HG02840 (cell line): ENCODE measurements at regions not wholly inside any gene's neighbourhood (a gene's known extent, or its start where the extent isn't known, plus 50 kb on each side); places are given as distances from the start of the nearest gene placed in this dataset.

Experiments
- ATAC-seq: cut with Tn5 transposase; IDR thresholded peaks from one replicate; pipeline ENCODE4 v1.9.1; 2021; ENCODE audit warnings: mild to moderate bottlenecking, moderate library complexity, moderate number of reproducible peaks; ENCODE audit not compliant: unreplicated experiment, low FRiP score

DNA sequence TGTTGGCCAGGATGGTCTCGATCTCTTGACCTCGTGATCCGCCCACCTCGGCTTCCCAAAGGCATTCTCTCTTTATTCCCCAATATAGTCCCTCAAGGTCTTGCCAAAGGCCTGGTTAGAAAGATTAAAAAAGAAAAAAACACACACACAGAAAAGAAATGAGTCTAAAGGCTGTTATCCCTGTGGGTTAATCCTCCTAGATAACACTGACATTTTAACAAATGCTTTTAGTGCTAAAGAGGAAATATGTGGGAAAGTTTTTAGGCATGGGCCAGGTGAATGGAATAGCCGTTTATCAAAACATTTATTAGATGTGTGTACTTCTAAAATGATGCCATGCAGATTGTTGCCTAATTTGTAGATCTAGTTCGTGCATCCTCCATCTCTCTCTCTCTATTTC is 261.6 kb upstream of the FN1 start:
- ATAC-seq = no peak

DNA sequence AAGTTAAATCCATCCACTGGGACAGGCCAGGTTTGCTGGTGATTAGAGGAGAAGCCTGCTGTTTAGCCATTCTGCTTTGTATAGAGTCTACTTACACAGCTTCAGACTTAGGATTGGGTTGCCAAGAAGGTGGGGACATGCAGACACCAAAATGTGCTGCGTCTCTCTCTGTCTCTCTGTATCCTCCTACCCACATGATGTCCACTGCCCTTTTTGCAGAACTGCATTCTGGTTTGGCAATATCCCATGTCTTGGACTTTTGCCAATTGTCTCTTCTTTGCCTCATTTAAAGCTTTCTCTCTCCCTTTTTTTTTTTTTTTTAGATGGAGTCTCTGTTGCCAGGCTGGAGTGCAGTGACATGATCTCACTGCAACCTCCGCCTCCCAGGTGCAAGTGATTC is 261.1 kb upstream of the FN1 start:
- no peak for ATAC-seq

GRCh38 chr2:215695861-215696260 is 260.0 kb upstream of the FN1 start:
- no peak for ATAC-seq

- no peak for ATAC-seq
Observed at GRCh38 chr2:215693999-215694580, 258.2 kb upstream of the FN1 start.

- no peak for ATAC-seq
Observed at GRCh38 chr2:215693193-215693998, 257.5 kb upstream of the FN1 start.

DNA sequence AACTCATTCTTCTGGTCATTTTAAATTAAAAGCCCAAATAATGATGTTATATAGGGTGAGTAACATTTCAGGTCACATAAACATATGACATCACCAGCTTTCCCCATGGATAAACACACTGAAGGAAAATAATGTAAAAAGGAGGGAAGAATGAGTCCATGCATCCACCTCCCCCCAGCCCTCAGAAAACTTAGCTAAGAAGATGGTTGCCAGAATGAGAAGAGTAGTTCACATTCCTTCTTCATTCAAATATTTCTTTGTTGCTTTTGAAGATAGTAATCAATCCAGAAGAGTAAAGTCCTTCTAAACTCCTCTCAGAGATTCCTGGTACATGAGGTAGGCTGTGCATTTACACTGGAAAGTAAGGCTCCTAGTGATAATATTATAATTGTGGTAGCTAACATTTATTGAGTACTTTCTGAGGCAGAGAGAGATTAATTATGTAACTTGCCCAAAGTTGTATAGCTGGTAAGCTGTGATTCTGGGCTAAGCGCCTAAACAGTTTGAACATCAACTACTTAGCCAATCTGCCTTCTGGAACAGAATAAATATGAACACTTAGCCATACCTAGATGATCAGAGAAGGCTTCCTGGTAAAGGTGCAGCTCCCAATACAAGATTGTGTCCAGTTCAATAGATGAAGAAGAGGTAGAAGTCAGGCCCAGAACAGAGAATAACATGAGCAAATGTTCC is 256.7 kb upstream of the FN1 start:
- ATAC-seq = no peak

DNA sequence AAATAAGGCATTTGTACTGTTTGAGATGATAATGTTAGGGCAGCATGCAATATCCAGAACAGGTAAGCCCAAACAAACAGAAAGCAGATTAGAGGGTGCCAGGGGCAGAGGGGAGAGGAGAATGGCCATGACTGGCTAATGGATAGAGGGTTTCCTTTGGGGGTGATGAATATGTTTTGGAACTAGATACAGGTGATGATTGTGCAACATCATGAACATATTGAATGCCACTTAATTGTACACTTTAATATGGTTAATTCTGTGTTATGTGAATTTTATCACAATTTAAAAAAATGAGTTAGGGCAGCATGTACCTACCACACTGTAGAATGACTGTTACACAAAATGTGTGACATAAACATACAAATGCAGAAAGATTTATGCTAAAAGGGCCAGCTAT is 255.5 kb upstream of the FN1 start:
- no peak for ATAC-seq

GRCh38 chr2:215687149-215688031 is 251.5 kb upstream of the FN1 start:
- no peak for ATAC-seq

DNA sequence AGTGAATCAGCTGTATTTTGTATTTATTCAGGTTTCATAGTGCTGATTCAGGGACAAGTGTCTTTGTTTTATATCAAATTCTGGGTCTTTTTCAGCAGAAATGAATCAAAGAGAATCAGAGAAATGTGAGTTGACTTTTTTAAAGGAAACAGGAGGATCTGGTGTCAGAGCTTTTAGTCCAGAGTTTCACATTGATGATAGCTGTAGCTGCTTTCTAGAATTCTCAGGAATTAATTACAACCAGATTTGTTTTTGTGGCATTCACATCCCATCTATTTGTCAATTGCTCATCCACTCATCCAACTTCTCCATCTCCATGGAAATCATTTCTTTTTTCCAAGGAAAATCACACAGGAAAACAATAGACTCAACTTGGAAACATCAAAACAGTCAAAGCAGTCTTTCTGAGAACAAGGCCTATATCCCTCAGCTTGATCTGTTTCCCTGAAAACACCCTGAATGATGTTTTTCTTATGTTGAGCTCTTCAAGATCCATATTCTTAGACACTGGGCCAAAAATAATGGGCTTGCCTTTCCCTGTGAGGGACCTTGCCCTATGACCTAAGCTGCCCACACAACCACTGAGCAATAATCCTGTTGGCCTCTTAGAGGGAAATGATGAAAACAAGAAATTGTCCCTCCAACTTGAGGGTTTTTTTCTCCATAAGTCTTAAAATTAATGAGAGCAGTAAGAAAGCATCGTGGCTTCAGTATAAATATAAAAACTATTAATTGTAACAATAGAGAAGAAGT is 249.5 kb upstream of the FN1 start:
- no peak for ATAC-seq

DNA sequence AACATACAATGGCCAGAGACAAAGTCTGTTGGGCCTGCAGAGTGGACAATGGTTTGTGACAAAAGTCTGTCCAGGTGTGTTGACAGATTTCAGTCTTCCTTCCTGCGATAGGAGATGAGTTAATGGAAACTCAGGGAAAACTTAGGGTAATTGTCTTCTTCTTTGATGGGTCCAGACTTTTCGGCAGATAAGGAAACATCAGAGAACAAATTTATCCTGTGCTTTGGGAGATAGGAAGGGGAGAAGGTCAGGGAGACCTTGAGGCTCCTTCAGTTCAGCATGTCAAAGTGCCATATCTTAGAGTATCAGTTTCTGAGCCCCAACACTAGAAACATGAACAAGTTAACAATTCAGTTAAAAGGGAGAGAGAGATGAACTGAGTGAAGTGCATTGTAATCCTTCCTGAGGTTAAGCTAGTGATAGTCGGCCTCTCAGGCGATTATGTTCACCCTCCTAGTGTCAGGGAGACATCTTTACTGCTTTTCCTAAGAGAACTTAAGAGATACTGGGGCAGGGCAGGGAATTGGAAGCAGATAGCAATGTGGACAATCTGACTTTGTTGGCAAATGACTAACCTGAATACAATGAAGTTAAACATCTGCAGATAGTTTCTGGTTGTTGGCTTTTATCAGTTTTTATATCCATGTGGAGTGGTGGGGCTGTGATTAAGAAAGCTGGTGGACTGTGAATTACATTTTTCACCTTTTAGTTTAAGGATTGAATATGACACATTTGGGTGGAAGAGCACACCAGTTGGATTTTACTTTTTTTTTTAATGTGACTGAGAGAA is 248.8 kb upstream of the FN1 start:
- no peak for ATAC-seq

- no peak for ATAC-seq
Observed at GRCh38 chr2:215683295-215683694, 247.4 kb upstream of the FN1 start.

DNA sequence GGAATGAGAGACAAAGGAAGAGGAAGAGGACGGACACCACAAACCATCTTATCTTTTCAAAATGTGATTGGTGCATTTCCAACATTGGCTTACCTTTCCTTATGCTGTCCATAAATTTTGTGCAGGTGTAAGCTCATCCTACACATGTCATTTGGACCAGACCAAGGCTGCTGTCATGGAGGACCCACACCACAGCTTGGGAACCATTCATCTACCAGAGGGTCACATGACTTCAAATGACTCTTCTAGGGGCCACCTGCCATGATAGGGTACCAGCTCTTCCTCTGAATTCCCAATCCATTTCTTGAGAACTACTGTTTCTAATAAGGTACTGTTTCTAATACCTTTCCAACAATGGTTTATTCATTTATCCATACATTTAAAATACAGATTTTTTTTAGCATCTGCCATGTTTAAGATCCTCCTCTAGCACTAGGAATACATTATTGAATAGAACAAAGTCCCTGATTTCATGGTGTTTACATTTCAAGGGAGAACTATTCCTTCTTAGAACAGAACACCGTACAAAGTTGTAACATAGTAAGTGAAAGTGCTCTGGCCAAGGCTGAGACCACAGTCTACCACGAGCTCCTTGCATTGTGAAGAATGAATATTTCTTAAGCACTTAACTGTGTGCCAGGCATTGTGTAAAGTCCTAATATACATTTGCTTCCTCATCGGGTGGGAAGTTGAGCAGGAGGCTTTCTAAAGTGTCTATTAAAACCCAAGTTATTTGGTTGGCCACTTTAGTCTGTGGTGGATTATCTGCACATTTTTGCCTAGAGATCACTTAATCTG is 246.1 kb upstream of the FN1 start:
- no peak for ATAC-seq

- ATAC-seq = no peak
Observed at GRCh38 chr2:215680605-215681598, 245.0 kb upstream of the FN1 start.

DNA sequence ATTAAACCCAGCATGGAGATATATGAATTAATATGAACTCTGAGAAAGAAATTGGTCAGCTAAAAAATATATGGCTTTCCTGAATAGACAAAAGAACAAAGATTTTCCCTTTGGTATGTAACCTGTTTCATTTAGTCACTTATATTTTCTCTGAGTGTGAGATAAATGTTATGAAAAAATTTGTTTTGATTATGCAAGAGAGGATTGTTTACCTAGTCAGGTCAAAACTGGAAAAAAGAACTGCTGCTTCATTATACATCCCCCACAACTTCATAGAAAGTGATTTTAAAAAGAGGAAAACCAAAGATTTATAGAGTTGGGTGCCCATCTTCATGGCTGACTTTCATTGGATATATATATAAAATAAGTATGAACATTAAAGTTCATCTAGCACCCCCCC is 242.2 kb upstream of the FN1 start:
- ATAC-seq = no peak

GRCh38 chr2:215677481-215677880 is 241.6 kb upstream of the FN1 start:
- ATAC-seq = no peak

GRCh38 chr2:215672406-215672805 is 236.5 kb upstream of the FN1 start:
- no peak for ATAC-seq

- ATAC-seq = no peak
Observed at GRCh38 chr2:215671691-215672090, 235.8 kb upstream of the FN1 start.
